ENCODE measurements at regions not wholly inside any gene's neighbourhood (a gene's known extent, or its start where the extent isn't known, plus 50 kb on each side); places are given as distances from the start of the nearest gene placed in this dataset.

- no peak for DNase-seq (ENCODE audit: low read depth)
Measured at GRCh38 chr10:129375912-129376311, 91.1 kb upstream of the MGMT start.

- no peak for DNase-seq (ENCODE audit: low read depth)
Measured at GRCh38 chr10:129380279-129380678, 86.8 kb upstream of the MGMT start.

DNA sequence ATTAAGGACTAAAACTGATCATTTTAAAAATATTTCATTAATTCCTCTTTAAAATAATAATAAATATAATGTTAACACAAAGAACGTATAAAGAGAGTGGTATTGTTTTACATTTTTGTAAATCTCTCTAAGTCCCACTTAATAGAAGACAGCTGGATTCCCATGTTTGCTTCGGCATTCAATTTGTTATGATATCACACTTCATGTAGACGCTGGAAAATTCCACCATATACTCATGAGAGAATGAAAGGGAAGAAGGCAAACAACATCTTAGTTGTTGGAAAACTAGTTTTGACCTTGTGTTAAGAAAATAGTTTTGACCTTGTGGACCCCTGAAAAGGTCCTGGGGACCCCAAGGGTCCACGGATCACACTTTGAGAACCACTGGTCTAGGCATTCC is 85.3 kb upstream of the MGMT start:
- DNase-seq (ENCODE audit: low read depth), result no peak

DNA sequence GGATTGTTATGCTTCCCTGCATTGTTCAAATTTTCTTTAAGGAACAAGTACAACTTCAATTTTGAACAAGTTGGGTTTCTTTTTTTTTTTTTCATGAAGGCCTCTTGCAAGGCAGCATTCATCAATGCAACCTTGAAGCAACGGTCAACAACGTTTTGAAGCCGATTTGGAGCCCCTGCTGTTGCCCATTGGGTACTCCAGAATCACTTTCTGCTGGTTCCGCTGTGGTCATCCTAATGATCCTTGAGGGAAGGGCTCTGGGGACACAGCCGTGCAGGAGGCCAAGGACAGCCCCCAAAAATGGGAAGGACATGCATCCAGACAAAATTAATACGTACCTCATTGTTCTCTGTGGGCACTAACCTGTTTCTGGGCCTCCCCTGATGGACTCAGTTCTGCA is 84.6 kb upstream of the MGMT start:
- no peak for DNase-seq (ENCODE audit: low read depth)

- no peak for DNase-seq (ENCODE audit: low read depth)
Measured at GRCh38 chr10:129383651-129384050, 83.4 kb upstream of the MGMT start.

DNA sequence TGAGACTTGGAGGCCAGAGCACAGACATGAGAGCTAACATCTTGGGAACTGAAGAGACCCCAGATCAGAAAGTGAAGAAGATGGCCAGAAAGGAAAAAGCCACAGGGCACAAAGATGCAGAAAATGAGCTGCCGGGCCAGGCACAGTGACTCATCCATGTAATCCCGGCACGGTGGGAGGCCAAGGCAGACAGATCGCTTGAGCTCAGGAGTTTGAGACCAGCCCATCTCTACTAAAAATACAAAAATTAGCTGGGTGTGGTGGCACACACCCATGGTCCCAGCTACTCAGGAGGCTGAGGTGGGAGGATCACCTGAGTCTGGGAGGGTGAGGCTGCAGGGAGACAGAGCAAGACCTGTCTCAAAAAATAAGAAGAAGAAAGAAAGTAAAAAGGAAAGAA is 81.4 kb upstream of the MGMT start:
- DNase-seq (ENCODE audit: low read depth), result no peak

DNA sequence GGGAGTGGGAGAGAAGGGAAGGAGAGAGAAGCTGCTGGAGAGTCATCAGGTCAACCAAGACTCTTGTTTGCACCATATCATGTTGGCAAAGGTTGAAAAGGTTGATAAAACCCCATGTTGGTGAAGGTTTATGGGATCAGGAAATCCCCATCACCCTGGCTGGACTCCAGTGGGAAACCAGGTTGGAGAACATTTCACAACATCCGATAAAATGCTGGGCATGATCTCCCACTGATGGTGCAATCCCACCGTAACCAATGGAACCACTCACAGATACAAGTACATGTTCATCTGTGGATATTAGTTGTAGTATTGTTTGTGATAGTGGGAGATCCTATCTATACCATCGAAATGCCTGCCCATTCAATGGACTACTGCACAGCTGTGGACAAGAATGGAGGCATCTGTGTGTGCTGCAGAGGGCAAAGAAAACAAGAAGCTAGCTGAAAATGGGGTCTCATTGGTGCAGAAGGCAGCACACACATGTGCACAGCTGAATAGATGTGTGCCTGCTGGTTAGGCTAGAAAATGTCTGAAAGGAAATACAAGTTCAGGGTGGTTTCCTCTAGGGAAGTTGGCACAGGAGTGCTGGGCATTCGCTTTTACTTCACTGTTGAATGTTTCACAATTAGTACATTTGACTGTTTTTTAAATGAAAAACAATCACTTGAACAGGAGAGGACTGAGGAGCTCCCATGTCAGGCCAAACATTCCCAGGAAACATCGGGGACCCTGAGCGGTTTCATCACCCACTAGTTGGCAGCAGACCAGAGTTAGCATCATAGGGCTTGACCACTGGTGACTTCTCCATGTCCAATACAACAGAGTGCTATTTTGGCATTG is 80.4 kb upstream of the MGMT start:
- no peak for DNase-seq (ENCODE audit: low read depth)

- DNase-seq (ENCODE audit: low read depth), result no peak
Measured at GRCh38 chr10:129387258-129387525, 79.8 kb upstream of the MGMT start.

DNA sequence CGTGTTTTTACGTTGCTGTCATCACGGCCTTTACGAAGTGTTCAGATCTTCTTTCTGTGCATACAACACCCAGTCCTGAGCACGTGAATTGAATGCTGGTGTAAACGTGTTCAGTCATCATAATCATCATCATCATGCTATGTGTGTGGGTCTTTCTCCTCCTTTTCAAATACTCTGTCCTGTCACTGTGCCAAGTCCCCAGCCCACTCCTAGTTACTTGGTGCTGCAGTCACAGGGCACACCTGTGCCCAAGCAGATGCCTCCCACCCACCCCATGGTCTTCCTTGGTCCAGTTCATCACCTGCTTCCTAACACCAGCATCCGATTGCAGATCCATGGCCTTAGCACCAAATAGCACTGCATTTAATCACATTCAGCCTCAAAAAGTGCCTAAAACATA is 78.6 kb upstream of the MGMT start:
- no peak for DNase-seq (ENCODE audit: low read depth)

- no peak for DNase-seq (ENCODE audit: low read depth)
Measured at GRCh38 chr10:129389194-129389593, 77.8 kb upstream of the MGMT start.

GRCh38 chr10:129390147-129390546 is 76.9 kb upstream of the MGMT start:
- DNase-seq (ENCODE audit: low read depth), result no peak

- no peak for DNase-seq (ENCODE audit: low read depth)
Measured at GRCh38 chr10:129390726-129391125, 76.3 kb upstream of the MGMT start.

- DNase-seq (ENCODE audit: low read depth), result no peak
Measured at GRCh38 chr10:129391464-129391863, 75.6 kb upstream of the MGMT start.

GRCh38 chr10:129392855-129393254 is 74.2 kb upstream of the MGMT start:
- no peak for DNase-seq (ENCODE audit: low read depth)

DNA sequence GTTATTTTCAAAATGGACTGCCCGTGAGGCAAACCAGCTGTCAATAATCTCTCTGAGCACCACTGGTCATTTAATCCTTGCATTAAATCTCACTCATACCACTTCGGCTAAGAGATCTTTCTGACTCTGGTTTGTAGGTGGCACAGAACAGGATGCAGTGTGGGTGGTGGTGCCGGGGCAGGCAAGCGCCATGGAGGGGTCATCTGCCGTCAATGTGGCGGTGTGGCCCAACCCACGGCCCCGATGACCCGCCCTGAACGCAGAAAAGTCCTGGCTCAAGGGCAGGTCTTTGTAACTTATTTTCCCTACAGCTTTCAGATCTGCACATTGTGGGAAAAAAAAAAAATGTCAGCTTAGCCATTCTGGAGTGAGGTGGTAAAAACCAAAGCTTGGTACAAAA is 73.2 kb upstream of the MGMT start:
- no peak for DNase-seq (ENCODE audit: low read depth)

- no peak for DNase-seq (ENCODE audit: low read depth)
Measured at GRCh38 chr10:129394518-129395328, 72.3 kb upstream of the MGMT start.

GRCh38 chr10:129396021-129396722 is 70.9 kb upstream of the MGMT start:
- DNase-seq (ENCODE audit: low read depth), result no peak

DNA sequence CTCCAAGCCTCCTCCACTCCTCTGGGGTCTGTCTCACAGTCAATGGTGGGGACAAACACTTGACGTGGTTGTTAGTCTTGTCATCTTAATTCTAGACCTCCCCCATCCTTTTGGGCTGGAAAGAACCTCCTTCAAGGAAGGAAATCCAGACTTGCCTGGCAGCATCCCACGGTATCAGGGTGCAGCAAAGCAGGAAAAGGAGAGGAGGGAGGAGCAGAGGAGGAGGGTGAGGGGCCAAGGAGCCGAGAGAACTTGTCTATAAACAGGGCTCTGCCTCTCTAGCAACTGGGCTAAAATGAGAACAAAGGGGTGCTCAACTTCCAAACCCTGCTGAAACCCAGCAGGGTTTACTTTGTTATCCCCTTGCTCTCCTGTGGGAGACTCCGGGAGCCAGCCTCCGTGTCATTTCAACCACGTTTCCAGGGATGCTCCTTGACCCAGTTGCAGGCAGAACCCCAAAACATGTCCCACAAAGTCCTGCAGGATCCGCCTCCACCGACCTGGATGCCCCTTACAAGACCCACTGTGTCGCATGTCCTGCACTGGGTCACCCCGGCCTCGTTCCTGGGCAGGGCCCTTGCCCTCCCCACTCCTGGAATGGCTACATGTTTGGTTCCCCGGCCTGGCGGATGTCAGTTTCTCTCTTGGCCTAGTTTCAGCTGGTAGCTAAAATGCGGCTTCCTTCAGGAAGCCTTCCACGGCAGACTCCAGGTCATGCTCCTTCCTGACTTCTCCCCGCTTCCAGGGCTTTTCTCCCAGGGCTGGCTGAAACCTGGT is 69.7 kb upstream of the MGMT start:
- DNase-seq (ENCODE audit: low read depth), result no peak

- DNase-seq (ENCODE audit: low read depth), result no peak
Measured at GRCh38 chr10:129398711-129399141, 68.3 kb upstream of the MGMT start.

DNA sequence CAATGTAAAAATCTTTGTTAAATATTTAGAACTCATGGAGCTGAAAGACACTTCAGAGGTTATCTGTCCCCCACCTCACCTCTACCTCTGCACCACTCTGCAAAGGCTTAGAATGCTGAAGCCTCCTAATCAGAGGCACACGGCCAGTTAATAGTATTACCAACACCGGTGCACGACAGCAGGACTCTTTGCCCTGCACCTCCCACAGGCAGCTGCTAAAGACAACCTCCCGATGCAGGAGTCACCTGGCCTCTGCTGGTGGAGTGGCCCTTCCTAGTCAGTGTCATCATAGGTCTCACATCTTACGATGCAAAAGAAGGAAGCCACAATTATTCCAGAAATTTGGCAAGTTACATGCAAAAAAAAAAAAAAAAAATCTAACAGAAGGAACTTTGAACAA is 66.6 kb upstream of the MGMT start:
- no peak for DNase-seq (ENCODE audit: low read depth)

DNA sequence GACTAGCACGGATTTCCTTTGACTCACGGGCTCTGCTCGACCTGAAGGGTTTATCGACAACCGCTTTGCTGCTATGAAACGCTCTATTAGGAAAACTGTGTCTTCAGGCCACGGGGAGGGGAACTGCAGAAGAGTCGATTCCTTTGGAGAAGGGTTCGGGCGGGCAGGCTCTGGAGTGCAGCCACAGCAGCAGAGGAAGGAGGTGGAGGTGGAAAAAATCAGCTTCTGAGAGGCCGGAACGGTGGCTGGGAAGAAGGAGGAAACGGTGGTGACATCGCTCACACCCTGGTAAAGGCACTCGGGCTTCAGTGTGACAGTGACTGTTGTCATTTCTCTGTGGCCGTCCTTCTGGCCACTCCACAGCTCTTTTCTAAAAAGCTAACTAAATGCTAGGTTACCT is 64.6 kb upstream of the MGMT start:
- no peak for DNase-seq (ENCODE audit: low read depth)

DNA sequence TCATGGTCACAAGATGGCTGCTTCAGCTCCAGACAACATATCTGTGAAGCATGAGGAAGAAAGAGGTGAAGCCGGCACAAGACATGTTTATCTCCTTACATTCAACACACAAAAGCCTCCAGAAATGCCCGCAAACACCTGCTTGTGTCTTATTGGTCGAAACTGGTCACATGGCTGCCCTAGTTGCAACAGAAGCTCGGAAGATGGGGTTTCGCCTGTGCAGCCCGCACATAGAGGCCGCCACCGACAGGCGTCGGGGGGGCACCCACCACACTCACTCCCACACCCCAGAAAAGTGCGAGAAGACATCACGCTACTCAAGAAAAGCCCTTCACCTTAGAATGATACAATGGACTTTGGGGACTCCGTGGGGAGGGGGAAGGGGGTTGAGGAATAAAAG is 63.0 kb upstream of the MGMT start:
- DNase-seq (ENCODE audit: low read depth), result no peak

Measured in stimulated activated CD8-positive, alpha-beta memory T cell treated with anti-CD3 and anti-CD28 coated beads, Interleukin-7, amount 100 ng/mL, for 24 hours (primary cell).